ENCODE measurements at regions not wholly inside any gene's neighbourhood (a gene's known extent, or its start where the extent isn't known, plus 50 kb on each side); places are given as distances from the start of the nearest gene placed in this dataset.

DNA sequence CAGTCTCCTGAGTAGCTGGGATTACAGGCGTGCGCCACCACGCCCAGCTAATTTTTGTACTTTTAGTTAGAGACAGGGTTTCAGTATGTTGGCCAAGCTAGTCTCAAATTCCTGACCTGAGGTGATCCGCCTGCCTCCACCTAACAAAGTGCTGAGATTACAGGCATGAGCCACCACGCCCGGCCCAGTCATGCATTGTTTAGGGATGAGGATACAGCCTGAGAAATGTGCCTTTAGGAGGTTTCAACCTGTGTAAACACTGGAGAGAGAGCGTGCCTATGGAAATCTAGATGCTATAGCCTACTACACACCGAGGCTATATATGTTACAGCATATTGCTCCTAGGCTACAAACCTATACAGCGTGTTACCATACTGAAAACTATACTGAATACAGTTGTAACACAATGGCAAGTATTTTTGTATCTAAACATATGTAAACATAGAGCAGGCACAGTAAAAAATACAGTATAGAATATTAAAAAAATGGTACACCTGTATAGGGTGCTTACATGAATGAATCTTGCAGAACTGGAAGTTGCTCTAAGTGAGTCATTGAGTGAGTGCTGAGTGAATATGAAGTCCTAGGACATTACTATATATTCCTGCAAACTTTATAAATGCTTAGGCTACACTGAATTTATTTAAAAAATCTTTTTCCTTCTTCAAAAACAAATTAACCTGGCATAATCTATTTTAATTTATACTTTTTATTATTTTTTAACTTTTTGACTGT lies 588.2 kb upstream of the ADGRL3 start (continued):
- TF ChIP-seq, protein P1, sequence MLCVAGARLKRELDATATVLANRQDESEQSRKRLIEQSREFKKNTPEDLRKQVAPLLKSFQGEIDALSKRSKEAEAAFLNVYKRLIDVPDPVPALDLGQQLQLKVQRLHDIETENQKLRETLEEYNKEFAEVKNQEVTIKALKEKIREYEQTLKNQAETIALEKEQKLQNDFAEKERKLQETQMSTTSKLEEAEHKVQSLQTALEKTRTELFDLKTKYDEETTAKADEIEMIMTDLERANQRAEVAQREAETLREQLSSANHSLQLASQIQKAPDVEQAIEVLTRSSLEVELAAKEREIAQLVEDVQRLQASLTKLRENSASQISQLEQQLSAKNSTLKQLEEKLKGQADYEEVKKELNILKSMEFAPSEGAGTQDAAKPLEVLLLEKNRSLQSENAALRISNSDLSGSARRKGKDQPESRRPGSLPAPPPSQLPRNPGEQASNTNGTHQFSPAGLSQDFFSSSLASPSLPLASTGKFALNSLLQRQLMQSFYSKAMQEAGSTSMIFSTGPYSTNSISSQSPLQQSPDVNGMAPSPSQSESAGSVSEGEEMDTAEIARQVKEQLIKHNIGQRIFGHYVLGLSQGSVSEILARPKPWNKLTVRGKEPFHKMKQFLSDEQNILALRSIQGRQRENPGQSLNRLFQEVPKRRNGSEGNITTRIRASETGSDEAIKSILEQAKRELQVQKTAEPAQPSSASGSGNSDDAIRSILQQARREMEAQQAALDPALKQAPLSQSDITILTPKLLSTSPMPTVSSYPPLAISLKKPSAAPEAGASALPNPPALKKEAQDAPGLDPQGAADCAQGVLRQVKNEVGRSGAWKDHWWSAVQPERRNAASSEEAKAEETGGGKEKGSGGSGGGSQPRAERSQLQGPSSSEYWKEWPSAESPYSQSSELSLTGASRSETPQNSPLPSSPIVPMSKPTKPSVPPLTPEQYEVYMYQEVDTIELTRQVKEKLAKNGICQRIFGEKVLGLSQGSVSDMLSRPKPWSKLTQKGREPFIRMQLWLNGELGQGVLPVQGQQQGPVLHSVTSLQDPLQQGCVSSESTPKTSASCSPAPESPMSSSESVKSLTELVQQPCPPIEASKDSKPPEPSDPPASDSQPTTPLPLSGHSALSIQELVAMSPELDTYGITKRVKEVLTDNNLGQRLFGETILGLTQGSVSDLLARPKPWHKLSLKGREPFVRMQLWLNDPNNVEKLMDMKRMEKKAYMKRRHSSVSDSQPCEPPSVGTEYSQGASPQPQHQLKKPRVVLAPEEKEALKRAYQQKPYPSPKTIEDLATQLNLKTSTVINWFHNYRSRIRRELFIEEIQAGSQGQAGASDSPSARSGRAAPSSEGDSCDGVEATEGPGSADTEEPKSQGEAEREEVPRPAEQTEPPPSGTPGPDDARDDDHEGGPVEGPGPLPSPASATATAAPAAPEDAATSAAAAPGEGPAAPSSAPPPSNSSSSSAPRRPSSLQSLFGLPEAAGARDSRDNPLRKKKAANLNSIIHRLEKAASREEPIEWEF (IDR thresholded peaks at IDR 0.05; ENCODE audit: insufficient replicate concordance, low read depth, low read length), result no peak
- no peak for TF ChIP-seq NR2C2 (IDR thresholded peaks at IDR 0.05; ENCODE audit: borderline replicate concordance, control insufficient read depth, insufficient read length, low read depth)
- TF ChIP-seq KAT2A (conservative IDR thresholded peaks at IDR 0.05; ENCODE audit: control insufficient read depth, low read depth, low read length), result no peak
- TF ChIP-seq TBL1XR1 (IDR thresholded peaks at IDR 0.05; ENCODE audit: low read depth, low read length), result no peak
- TF ChIP-seq HCFC1 (IDR thresholded peaks at IDR 0.05; ENCODE audit: low read length), result no peak

- Histone ChIP-seq H3K4me3 (no peak overlapping the region), H3K36me3 (ENCODE audit: control insufficient read depth in 2 of 2, insufficient read depth in 2 of 2, low read length in 1 of 2) (no peaks in the 10 kb centered on the region), H3K79me2 (ENCODE audit: control insufficient read depth, insufficient read depth, low read length) (no peaks in the 10 kb centered on the region), H3K27ac (ENCODE audit: control insufficient read depth, insufficient read depth) (no peak overlapping the region), H2AFZ (ENCODE audit: control insufficient read depth, low read depth, low read length) (no peak overlapping the region), H3K9me3 (replicated peaks; ENCODE audit: control insufficient read depth, insufficient read depth, low read length) (no peaks in the 10 kb centered on the region), H3K9ac (ENCODE audit: control insufficient read depth, insufficient read depth, low read length) (no peak overlapping the region), H4K20me1 (ENCODE audit: control insufficient read depth, insufficient read depth) (no peaks in the 10 kb centered on the region), H3K4me2 (ENCODE audit: control insufficient read depth, insufficient read depth) (no peak overlapping the region), H3K27me3 (replicated peaks in 1 of 2; ENCODE audit: control insufficient read depth in 2 of 2, insufficient read depth in 2 of 2, low read length in 1 of 2) (no peaks in the 10 kb centered on the region), H3K4me1 (ENCODE audit: control insufficient read depth, insufficient read depth, low read length) (no peaks in the 10 kb centered on the region)
- FAIRE-seq, result no peak
- no peak for DNase-seq (ENCODE audit: low read depth, low spot score)
- POLR2A ChIA-PET, result no interaction called here
- WGBS (ENCODE audit: insufficient coverage, insufficient replicate concordance, low lambda C conversion rate, missing lambda C conversion rate), result 0% methylated on average over 4 of the region's 4 CpGs
- SMC1A ChIA-PET (ENCODE audit: uncharacterized antibody, unreplicated experiment), result no interaction called here
- intact Hi-C loops (cut with micrococcal nuclease; ENCODE audit: unreplicated experiment), result no loop called here
- no peak for ATAC-seq
- RAD21 ChIA-PET (ENCODE audit: unreplicated experiment), result no interaction called here
- in situ Hi-C loops (cut with MboI), result no loop called here
- CTCF ChIA-PET, result no interaction called here
- BruUV-seq (replicated peaks), result no TSS peak
- no peak for TF ChIP-seq RELA (IDR thresholded peaks at IDR 0.05; ENCODE audit: borderline replicate concordance, partially characterized antibody)
- no peak for TF ChIP-seq ZNF687 (IDR thresholded peaks at IDR 0.05)
- TF ChIP-seq SREBF1 (IDR thresholded peaks at IDR 0.05; ENCODE audit: low read length), result no peak
- no peak for TF ChIP-seq NBN (IDR thresholded peaks at IDR 0.05)
- TF ChIP-seq PML (IDR thresholded peaks at IDR 0.05; ENCODE audit: low read length), result no peak
- no peak for TF ChIP-seq TCF12 (IDR thresholded peaks at IDR 0.05; ENCODE audit: low read depth, low read length)
- TF ChIP-seq CTCF (IDR thresholded peaks at IDR 0.05 in 2 of 3, conservative IDR thresholded peaks at IDR 0.05 in 1 of 3; ENCODE audit: control insufficient read depth in 2 of 3, extremely low read depth in 1 of 3, insufficient read depth in 1 of 3, low read depth in 3 of 3, low read length in 3 of 3), result no peak
Observed at GRCh38 chr4:60617731-60618130, 582.4 kb upstream of the ADGRL3 start.

Data from GM12878 (cell line).